Choroid plexus epithelial cell (primary cell): ENCODE measurements at regions not wholly inside any gene's neighbourhood (a gene's known extent, or its start where the extent isn't known, plus 50 kb on each side); places are given as distances from the start of the nearest gene placed in this dataset.
A peak's percentile ranks its signal among the peaks of the same experiment; 100 is the strongest.

ENCODE experiments used
- DNase-seq: peaks from one replicate; pipeline ENCODE4 v3.0.0-alpha.2; 2010; ENCODE audit warnings: low read depth
- H3K4me3 ChIP-seq: 2 replicates; pipeline ENCODE4 v1.5.1; 2011; ENCODE audit warnings: low read depth, mild to moderate bottlenecking, control low read depth, low read length, moderate library complexity
- CTCF ChIP-seq: conservative IDR thresholded peaks from 2 replicates; pipeline ENCODE4 v1.5.1; 2011; ENCODE audit warnings: low read depth, mild to moderate bottlenecking, control low read depth, inconsistent platforms, low read length, moderate library complexity

DNA sequence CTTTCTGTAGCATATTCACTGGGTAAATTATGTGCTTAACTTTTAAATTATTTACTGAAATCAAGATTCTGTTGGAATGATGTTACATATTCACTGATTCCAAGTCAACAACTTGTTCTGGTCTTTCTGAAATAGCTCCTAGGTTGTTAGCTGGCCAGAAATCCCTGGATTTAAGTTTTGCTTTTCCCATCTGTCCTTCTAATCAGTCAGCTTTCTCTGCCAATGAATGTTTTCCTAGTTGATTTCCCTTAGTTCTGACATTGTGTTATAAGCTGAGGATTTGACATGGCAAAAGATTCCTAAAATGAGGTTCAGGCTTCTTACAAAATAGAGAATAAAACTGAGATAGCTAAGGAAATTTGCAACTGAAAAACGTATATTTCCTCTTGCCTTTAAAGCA lies 1479.6 kb downstream of the MRPL39 start:
- no peak for TF ChIP-seq CTCF
- H3K4me3 ChIP-seq, result no peak overlapping the region
- no peak for DNase-seq

GRCh38 chr21:24123785-24124184 lies 1483.5 kb downstream of the MRPL39 start:
- TF ChIP-seq CTCF, result no peak
- no peak overlapping the region for H3K4me3 ChIP-seq
- no peak for DNase-seq

DNA sequence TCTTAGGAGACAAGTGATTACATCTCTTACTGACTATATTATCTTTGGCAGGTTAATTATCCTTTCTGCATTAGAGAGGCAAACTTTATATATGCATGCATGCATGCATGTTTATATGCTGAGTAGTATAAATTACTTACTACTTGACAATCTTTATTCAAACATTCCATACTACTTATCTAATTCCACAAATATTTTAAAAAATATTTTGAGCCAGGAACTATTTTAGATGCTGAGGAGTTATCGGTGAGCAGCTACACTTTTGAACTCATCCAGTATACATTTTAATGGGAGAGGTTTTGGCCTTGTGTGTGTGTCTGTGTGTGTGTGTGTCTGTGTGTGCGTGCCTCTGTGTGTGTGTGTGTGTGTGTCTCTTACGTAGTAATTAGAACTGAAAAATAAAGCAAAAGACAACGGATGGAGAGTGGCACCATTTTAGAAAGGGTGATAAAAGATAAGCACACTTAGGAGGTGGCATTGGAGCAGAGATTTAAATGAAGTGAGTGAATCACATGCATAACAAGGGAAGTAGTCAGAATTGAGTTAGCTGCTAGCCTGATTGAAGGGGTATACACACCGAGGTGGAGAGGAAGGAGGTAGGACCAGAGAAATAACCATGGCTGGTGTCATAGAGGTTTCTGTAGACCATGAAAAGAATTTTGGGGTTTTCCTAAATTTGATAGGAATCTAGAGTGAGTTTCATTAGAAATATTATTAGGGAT lies 1488.4 kb downstream of the MRPL39 start:
- DNase-seq, result peak; percentile 1
- no peak overlapping the region for H3K4me3 ChIP-seq
- TF ChIP-seq CTCF, result no peak

DNA sequence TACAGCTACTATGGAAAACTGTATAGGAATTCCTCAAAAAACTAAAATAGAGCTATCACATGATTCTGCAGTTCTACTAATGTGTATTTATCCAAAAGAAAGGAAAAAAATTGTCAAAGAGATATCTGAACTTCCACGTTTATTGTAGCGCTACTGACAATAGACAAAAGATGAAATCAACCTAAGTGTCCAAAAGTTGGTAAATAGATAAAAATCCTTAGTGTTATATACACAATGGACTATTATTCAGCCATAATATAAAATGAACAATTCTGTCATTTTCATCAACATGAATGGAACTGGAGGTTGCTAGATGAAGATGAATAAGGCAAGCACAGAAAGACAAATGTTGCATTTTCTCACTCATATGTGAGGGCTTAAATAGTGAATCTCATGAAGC lies 1492.1 kb downstream of the MRPL39 start:
- no peak for DNase-seq
- H3K4me3 ChIP-seq, result no peak overlapping the region
- TF ChIP-seq CTCF, result no peak

- DNase-seq, result peak; percentile 5
- no peak for TF ChIP-seq CTCF
- H3K4me3 ChIP-seq, result no peak overlapping the region
Measured at GRCh38 chr21:24112020-24112419, 1495.3 kb downstream of the MRPL39 start.

- no peak for DNase-seq
- TF ChIP-seq CTCF, result no peak
- H3K4me3 ChIP-seq, result no peak overlapping the region
Measured at GRCh38 chr21:24110846-24111245, 1496.4 kb downstream of the MRPL39 start.

GRCh38 chr21:24097181-24097580 lies 1510.1 kb downstream of the MRPL39 start:
- DNase-seq, result no peak
- H3K4me3 ChIP-seq, result no peak overlapping the region
- no peak for TF ChIP-seq CTCF
